GM20000 (cell line): ENCODE measurements at regions not wholly inside any gene's neighbourhood (a gene's known extent, or its start where the extent isn't known, plus 50 kb on each side); places are given as distances from the start of the nearest gene placed in this dataset.

ENCODE experiments used
- DNase-seq: peaks from one replicate; pipeline ENCODE4 v3.0.0; 2012; ENCODE audit warnings: low spot score
- CTCF ChIP-seq: IDR thresholded peaks from 2 replicates; pipeline ENCODE4 v1.5.1; 2012; ENCODE audit warnings: mild to moderate bottlenecking, control low read depth; ENCODE audit errors: extremely low read depth, missing control alignments

GRCh38 chr22:22127100-22127499 lies 117.5 kb upstream of the VPREB1 start:
- no peak for DNase-seq
- TF ChIP-seq CTCF, result no peak

- no peak for TF ChIP-seq CTCF
- no peak for DNase-seq
These were observed 118.8 kb upstream of the VPREB1 start for GRCh38 chr22:22125579-22126468.

- no peak for TF ChIP-seq CTCF
- DNase-seq, result no peak
These were observed 119.5 kb upstream of the VPREB1 start for GRCh38 chr22:22125028-22125578.

- TF ChIP-seq CTCF, result no peak
- DNase-seq, result no peak
These were observed 120.2 kb upstream of the VPREB1 start for GRCh38 chr22:22124374-22124773.

GRCh38 chr22:22123960-22124278 lies 120.7 kb upstream of the VPREB1 start:
- no peak for TF ChIP-seq CTCF
- no peak for DNase-seq

- TF ChIP-seq CTCF, result no peak
These were observed 121.2 kb upstream of the VPREB1 start for GRCh38 chr22:22123118-22123959.

More at GRCh38 chr22:22123118-22123959, 121.2 kb upstream of the VPREB1 start:
- no peak for DNase-seq
